Panc1 (cell line): ENCODE measurements at regions not wholly inside any gene's neighbourhood (a gene's known extent, or its start where the extent isn't known, plus 50 kb on each side); places are given as distances from the start of the nearest gene placed in this dataset.

ENCODE experiments used
- ATAC-seq: fragments of 200-7000 bp; cut with Tn5 transposase; 2 replicates; pipeline ENCODE4 v1.9.1; 2020; ENCODE audit warnings: mild to moderate bottlenecking, moderate library complexity
- BruUV-seq: library from RNA; stranded (reverse); fragments of 400-500 nt; replicated peaks from 2 replicates; lab custom pipeline; 2021; lab: Mats Ljungman, UMichigan
- CTCF ChIA-PET: fragments of 300-600 bp; sonication (Branson Sonifier 250); formaldehyde crosslinking; loops from one replicate; lab custom pipeline; 2022; ENCODE audit warnings: antibody characterized with exemption; lab: Charles Lee
- POLR2A ChIA-PET: fragments of 300-600 bp; sonication (Branson Sonifier 250); formaldehyde crosslinking; loops from one replicate; lab custom pipeline; 2022; ENCODE audit warnings: antibody characterized with exemption; lab: Charles Lee
- DNase-seq: peaks from one replicate; pipeline ENCODE4 v3.0.0-alpha.2; 2010; ENCODE audit warnings: low read depth, low spot score
- H3K27ac ChIP-seq: 2 replicates; pipeline ENCODE4 v1.5.1; 2011; ENCODE audit warnings: mild to moderate bottlenecking, low read length, inconsistent platforms
- H3K27me3 ChIP-seq: fragments of 200-500 bp; sonication (Bioruptor generic); 2 replicates; pipeline ENCODE4 v1.6.0; 2014; ENCODE audit warnings: low read length, inconsistent platforms; ENCODE audit not compliant: control insufficient read depth, insufficient read depth
- H3K36me3 ChIP-seq: fragments of 200-500 bp; sonication (Bioruptor generic); 2 replicates; pipeline ENCODE4 v1.5.1; 2014; ENCODE audit warnings: inconsistent platforms, mild to moderate bottlenecking, low read length, moderate library complexity; ENCODE audit not compliant: control insufficient read depth, insufficient read depth
- H3K4me1 ChIP-seq: 2 replicates; pipeline ENCODE4 v1.5.1; 2011; ENCODE audit warnings: inconsistent platforms, mild to moderate bottlenecking, low read length, moderate library complexity; ENCODE audit not compliant: control insufficient read depth, insufficient read depth
- H3K4me3 ChIP-seq, 2 experiments: 2 replicates each; pipeline ENCODE4 v1.5.1; 2011 to 2012; ENCODE audit warnings: low read depth in 2 of 2, low read length in 2 of 2, mild to moderate bottlenecking in 2 of 2, inconsistent platforms in 1 of 2, moderate library complexity in 1 of 2
- H3K9me3 ChIP-seq: fragments of 200-500 bp; sonication (Bioruptor generic); 2 replicates; pipeline ENCODE4 v1.5.1; 2014; ENCODE audit warnings: low read depth, mild to moderate bottlenecking, inconsistent platforms, low read length, moderate library complexity; ENCODE audit not compliant: control insufficient read depth, insufficient read depth
- CTCF ChIP-seq: fragments of 450-650 bp; IDR thresholded peaks from 2 replicates; pipeline ENCODE4 v1.5.1; 2017; ENCODE audit warnings: mild to moderate bottlenecking
- POLR2AphosphoS5 ChIP-seq: IDR thresholded peaks from 2 replicates; pipeline ENCODE4 v1.6.1; 2012; ENCODE audit warnings: mild to moderate bottlenecking, low read depth, low read length, moderate library complexity
- SIN3A ChIP-seq: IDR thresholded peaks from 2 replicates; pipeline ENCODE4 v1.6.1; 2012; ENCODE audit warnings: low read depth, mild to moderate bottlenecking, low read length, moderate library complexity, borderline replicate concordance; ENCODE audit not compliant: insufficient read depth
- TCF7L2 ChIP-seq: IDR thresholded peaks from 2 replicates; pipeline ENCODE4 v1.6.1; 2011; ENCODE audit warnings: mild to moderate bottlenecking, low read depth, low read length, inconsistent platforms
- in situ Hi-C: cut with HindIII; loops from 2 replicates; pipeline ENCODE4 v1.10.0; 2016; ENCODE audit warnings: low sequenced_read_pairs, low pct_unique_long_range_greater_than_20kb
- intact Hi-C: fragments of 100-400 bp; cut with micrococcal nuclease; formaldehyde crosslinking; loops from one replicate; pipeline ENCODE4 v1.10.0; 2022; ENCODE audit not compliant: unreplicated experiment
- TF ChIP-seq, protein P1 (sequence below), 2 experiments: IDR thresholded peaks; 2 replicates each; pipeline ENCODE4 v1.6.1; 2011 to 2012; ENCODE audit warnings: low read depth in 2 of 2, control low read depth in 1 of 2, low read length in 1 of 2, mild to moderate bottlenecking in 1 of 2, moderate library complexity in 1 of 2; ENCODE audit not compliant: insufficient read depth in 1 of 2

GRCh38 chr4:127304356-127304755 lies 328.4 kb upstream of the INTU start:
- no peaks in the 10 kb centered on the region for H3K27me3 ChIP-seq
- intact Hi-C loops (no loop called here), in situ Hi-C loops (no loop called here)
- no peaks in the 10 kb centered on the region for H3K9me3 ChIP-seq
- BruUV-seq = no TSS peak
- ATAC-seq (no peak), DNase-seq (no peak)
- no peaks in the 10 kb centered on the region for H3K36me3 ChIP-seq
- no peaks in the 10 kb centered on the region for H3K4me1 ChIP-seq
- CTCF ChIA-PET = no interaction called here
- POLR2A ChIA-PET = interaction anchor here (0.6 kb wide), 1 partner anchor 216 kb away, joined by 20 read pairs; no protein-coding TSS in a partner anchor
- no peak overlapping the region for H3K4me3 ChIP-seq
- TF ChIP-seq POLR2AphosphoS5 = no peak
- no peak for TF ChIP-seq TCF7L2
- TF ChIP-seq SIN3A = no peak
- no peak for TF ChIP-seq CTCF
- TF ChIP-seq, protein P1, sequence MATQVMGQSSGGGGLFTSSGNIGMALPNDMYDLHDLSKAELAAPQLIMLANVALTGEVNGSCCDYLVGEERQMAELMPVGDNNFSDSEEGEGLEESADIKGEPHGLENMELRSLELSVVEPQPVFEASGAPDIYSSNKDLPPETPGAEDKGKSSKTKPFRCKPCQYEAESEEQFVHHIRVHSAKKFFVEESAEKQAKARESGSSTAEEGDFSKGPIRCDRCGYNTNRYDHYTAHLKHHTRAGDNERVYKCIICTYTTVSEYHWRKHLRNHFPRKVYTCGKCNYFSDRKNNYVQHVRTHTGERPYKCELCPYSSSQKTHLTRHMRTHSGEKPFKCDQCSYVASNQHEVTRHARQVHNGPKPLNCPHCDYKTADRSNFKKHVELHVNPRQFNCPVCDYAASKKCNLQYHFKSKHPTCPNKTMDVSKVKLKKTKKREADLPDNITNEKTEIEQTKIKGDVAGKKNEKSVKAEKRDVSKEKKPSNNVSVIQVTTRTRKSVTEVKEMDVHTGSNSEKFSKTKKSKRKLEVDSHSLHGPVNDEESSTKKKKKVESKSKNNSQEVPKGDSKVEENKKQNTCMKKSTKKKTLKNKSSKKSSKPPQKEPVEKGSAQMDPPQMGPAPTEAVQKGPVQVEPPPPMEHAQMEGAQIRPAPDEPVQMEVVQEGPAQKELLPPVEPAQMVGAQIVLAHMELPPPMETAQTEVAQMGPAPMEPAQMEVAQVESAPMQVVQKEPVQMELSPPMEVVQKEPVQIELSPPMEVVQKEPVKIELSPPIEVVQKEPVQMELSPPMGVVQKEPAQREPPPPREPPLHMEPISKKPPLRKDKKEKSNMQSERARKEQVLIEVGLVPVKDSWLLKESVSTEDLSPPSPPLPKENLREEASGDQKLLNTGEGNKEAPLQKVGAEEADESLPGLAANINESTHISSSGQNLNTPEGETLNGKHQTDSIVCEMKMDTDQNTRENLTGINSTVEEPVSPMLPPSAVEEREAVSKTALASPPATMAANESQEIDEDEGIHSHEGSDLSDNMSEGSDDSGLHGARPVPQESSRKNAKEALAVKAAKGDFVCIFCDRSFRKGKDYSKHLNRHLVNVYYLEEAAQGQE (IDR thresholded peaks at IDR 0.05; ENCODE audit: insufficient read depth in 1 of 2, low read depth in 2 of 2, low read length in 1 of 2) = no peak
- H3K27ac ChIP-seq = no peak overlapping the region

- Histone ChIP-seq H3K4me1 (no peaks in the 10 kb centered on the region), H3K36me3 (no peaks in the 10 kb centered on the region), H3K27ac (no peak overlapping the region), H3K27me3 (no peaks in the 10 kb centered on the region), H3K9me3 (no peaks in the 10 kb centered on the region), H3K4me3 (no peak overlapping the region)
- intact Hi-C loops (no loop called here), in situ Hi-C loops (no loop called here)
- TF ChIP-seq CTCF (no peak), TCF7L2 (no peak), POLR2AphosphoS5 (no peak), SIN3A (no peak)
- TF ChIP-seq, protein P1 (IDR thresholded peaks at IDR 0.05; ENCODE audit: insufficient read depth in 1 of 2, low read depth in 2 of 2, low read length in 1 of 2) = no peak
- CTCF ChIA-PET = no interaction called here
- POLR2A ChIA-PET = no interaction called here
- no TSS peak for BruUV-seq
- DNase-seq (no peak), ATAC-seq (no peak)
These were observed 324.8 kb upstream of the INTU start for GRCh38 chr4:127307996-127308395.
